GM19452 (cell line): ENCODE measurements at regions not wholly inside any gene's neighbourhood (a gene's known extent, or its start where the extent isn't known, plus 50 kb on each side); places are given as distances from the start of the nearest gene placed in this dataset.
"Not testable (repeated sequence)": the region's sequence is repeated elsewhere in the genome, so short reads cannot be mapped to it uniquely, and the experiment has no call there.

Experiments used
- ATAC-seq: cut with Tn5 transposase; IDR thresholded peaks from one replicate; pipeline ENCODE4 v1.9.1; 2021; ENCODE audit not compliant: unreplicated experiment

DNA sequence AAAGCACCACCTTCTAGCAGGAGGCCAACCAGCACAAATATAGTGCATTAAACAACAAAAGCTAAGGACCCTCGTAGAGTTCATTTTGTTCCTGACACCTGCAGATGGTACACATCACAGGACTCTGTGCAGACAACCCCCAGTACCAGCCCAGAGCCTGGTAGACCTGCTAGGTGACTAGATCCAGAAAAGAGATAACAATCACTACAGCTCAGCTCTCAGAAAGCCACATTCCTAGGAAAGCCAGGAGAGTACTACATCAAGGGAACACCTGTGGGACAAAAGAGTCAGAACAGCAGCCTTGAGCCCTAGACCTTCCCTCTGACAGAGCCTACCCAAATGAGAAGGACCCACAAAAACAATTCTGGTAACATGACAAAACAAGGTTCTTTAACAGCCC lies 344.7 kb upstream of the PTBP2 start:
- no peak for ATAC-seq

DNA sequence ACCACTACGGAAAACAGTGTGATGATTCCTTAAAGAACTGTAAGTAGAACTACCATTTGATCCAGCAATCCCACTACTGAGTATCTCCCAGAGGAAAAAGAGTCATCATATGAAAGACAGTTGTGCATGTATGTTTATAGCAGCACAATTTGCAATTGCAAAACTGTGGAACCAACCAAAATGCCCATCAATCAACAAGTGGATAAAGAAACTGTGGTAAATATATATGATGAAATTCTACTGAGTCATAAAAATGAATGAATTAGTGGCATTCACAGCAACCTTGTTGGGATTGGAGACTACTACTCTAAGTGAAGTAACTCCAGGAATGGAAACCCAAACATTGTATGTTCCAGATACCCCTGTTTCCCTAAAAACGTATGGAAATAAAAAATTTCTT lies 337.0 kb upstream of the PTBP2 start:
- ATAC-seq, result no peak

DNA sequence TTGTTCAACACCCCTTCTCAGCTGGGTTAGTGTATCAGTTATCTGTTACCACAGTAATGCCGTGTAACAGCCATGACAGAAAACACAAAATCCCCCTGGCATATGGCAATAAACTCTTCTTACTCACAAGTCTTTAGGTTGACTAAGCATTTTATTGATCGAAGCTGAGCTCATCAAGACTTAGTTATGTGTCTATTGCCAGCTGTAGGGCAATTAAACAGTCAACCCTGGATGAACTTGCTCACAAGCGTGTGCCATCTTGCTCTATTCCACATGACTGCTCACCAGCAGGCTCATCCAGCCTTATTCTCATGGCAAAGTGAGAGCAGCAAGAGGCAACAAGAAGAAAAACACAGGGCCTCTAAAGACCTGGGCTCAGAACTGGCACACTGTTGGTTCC lies 333.8 kb upstream of the PTBP2 start:
- ATAC-seq, result no peak

DNA sequence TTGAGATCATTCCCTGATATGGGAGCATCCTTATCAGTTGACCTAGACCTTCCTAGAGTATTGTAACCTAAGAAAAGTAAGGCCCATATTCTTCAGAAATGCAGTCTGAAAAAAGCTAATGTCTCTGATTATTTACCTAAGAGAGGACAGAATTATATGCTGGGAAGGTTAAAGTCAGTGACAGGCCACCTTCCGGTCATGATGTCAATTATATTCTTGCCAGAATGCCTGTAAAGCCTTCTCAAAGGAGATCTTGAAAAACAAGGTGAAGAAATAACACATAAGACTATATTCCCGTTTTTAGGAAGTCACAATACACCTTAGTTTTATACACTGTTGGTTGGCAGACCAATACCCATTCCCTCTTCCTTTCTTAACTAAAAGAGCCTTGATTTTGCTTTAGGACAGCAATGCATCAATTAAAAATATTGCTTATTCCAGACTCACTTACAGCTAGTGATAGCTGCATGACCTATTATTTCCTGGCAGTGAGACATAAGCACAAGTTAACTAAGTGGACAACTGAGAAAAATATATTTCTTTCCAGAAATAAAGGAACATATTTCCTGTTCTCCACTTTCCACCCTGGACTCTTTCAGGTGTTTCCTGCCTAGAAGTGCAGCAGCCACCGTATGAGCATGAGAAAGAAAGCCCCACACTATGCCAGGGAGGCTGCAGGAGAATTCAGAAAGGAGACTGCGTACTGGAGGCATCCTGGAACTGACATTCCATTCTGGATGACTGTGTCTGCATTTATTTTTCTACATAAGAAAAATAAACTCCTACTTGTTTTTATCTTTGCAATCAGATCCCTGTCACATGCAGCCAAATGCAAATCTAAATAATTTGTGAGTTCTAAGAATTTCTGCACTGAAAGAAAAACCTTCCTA lies 332.9 kb upstream of the PTBP2 start:
- no peak for ATAC-seq

DNA sequence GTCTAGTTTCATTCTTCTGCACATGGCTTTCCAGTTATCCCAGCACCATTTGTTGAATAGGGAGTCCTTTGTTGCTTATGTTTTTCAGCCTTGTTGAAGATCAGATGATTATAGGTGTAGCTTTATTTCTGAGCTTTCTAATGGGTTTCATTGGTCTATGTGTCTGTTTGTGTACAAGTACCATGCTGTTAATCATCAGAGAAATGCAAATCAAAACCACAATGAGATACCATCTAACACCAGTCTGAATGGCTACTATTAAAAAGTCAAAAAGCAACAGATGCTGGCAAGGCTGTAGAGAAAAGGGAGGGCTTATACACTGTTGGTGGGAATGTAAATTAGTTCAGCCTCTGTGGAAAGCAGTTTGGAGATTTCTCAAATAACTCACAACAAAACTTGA lies 321.5 kb upstream of the PTBP2 start:
- no peak for ATAC-seq

DNA sequence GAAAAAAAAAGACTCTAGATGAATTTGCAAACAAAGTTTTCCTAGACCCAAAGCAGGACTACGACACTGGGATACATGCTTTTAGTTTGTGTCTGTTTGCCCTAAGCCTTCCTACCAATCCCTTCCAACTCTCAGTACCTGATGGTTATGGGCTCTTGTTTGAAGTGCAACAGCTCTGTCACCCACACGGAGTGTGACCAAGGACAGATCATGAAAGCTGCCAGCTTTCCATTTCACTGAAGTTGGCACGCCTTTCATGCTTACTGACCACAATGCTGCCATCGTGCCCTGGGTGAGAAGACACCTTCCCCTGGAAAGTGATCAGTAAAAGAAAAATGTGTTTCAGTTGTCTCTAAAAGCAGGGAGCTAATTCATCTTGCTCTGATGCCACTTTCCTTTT lies 312.5 kb upstream of the PTBP2 start:
- ATAC-seq, result no peak

DNA sequence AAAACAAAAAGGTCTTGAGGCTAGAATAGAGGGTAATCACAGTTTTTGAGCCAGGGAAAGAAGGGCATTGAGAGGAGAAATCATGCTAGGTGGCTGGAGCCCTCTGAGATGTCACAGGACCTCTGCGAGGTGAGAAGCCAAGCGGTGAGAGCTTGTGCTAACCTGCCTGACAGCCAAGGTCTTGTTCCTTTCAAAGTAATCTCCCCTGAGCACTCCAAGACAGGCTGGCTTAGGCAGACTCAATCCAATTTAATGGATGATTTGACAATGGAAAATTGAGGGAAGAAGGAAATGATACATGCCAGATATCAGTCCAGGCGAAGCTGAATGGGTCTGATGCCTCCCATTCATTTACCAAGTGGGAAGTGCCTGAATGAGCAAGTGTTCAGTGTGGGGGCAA lies 311.9 kb upstream of the PTBP2 start:
- ATAC-seq, result no peak

DNA sequence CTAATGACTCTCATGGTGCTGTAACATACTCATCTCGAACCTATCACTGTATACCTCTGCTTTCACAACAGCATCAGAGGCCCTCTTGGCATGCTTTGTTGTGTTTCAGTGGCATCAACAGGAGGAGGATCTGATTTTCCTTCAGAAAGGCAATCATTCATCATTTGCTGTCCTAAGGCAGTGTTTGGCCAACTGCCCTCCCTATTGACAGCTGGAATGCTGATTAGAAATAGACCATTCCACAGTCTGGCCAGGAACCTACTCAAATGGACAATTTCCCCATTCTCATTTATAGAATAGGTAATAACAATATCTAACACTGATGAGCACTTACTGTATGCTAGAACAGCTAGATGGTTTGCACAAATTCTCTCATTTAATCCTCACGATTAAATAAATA lies 310.6 kb upstream of the PTBP2 start:
- ATAC-seq, result no peak

DNA sequence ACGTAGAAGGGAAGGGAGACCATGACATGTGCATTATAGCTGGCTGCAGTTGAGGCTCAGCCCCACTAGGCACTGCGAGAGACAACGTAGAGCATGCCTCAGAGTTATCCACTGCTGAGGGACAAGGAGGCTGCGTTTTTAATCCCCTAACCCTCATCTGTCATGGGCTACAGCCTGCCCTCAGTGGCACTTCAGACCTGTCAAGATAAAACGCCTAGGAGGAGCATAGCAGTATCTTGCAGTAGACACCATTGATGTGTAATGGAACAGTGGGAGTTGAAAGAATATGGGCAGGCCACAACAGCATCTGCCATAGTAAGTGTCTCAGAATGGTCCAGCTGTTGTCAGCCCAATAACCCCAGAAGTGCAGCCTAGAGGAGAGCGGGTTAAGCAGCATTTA lies 307.0 kb upstream of the PTBP2 start:
- no peak for ATAC-seq

DNA sequence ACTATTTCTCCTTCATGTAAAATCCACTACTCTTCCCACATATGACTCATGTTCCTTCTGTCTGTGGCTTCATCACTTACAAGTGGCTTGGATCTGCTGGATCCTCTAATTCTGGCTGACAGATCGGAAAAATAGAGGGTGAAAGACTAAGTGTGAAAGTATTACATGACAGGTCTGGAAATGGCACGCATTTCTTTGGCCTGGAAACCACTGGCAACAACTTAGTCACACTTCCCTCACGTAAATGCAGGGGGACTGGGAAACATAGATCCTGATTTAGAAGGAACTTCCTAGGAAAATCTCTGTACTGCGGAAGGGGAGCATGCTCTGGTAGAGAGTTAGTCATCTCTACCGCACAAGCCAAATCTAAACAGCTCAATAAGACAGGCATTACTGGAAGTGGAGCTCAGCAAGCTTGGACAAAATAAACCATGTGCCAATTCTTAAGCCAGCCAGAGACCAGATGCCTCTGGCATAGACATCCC lies 305.4 kb upstream of the PTBP2 start:
- ATAC-seq, result no peak

DNA sequence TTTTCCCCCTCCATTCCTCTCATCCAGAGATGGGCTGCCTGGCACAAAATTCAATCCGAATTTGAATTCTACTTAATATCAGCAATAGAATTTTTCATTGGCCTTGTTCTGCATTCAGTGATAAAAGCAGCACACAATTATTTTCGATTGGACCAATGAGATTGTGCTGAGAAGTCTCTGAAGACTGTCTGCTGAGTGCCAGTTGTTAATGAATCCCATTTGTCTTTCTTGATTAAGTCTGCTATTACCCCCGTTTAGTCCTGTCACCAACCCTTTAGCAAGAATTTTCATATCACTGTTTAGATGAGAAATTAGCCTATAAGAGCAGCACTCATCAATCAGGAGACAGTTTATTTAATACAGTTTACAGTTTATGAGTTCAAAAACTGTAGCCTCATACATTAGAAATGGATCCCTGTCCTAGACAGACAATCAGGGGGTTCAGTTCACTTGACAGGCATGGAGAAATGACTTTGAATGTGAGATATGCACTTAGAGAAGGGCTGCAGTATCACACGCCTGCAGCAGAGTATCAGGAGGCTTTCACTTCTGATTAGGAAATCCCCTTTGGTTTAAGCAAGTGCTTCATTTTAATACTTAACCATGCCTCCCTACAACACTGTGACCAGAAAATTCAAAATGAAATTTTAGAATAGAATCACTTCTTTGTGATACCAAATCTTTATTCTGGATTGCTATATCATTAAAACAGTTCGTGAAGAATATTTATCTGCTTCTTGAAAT lies 304.7 kb upstream of the PTBP2 start:
- peak; percentile 97 for ATAC-seq

DNA sequence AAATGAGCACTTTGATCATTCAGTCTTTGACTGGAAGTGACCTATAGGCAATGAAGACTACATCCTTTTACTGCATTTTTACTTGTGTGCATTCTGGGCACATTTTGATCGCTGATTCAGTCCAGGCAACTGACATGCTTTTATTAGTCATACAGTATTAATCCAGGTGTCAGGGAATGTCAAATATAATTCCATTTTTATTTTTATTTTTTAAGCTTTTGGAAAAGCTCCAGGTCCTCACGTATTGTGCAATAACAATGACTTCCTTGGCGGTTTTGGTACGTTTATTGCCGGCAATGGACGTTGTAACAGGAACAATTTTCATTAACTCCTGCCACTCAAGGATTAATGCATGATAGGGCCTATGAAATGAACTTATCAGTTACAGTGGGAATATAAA lies 302.6 kb upstream of the PTBP2 start:
- no peak for ATAC-seq

DNA sequence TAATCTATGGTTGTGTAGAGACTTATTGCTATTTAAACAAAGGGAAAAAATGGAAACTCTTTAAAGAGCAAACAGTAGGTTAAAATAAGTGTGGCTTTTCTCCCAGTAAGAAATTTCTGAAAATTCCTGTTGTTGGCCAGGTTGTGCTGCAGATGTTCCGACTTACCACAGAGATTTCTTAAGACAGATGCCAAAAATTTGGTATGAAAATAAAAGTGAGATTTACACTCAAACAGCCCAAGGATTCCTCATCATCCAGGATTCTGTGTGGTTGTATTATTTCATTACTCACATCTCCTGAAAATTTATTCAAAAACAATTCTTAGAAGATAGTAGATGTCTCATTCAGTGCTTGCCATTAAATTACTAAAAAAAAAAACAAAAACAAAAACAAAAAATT lies 296.7 kb upstream of the PTBP2 start:
- ATAC-seq, result no peak

DNA sequence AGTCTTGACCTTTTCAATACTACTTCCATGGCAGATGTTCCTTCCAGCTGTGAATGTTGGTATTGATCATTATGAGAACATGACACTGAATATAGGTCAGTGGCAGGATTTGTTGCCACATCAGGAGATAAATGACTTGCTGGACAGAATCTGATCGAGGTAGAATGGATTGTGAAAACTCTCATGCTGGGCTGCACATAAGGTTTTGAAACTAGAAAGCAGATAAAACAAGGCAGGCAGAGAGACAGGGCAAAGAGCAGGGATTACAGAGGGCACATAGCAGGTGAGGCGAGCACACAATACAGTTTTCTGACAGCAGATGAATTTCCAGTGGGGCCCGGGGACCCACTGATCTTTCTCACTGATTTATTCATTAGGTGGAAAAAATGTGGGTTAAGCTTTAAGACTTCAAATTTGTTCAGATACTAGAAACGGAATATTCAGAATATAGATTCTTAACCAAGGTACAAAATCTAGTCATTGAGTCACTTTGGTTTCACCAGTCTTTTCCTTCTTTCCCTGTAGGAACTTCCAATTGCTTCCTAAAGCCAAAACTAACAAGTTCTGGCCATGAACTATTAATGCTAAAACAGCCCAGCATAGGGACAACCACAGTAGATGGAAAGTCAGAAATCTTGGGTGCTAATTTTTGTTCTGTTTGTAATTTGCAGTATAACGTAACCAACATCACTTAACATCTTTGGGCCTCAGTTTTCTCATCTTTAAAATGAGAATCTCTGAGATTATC lies 296.0 kb upstream of the PTBP2 start:
- no peak for ATAC-seq

DNA sequence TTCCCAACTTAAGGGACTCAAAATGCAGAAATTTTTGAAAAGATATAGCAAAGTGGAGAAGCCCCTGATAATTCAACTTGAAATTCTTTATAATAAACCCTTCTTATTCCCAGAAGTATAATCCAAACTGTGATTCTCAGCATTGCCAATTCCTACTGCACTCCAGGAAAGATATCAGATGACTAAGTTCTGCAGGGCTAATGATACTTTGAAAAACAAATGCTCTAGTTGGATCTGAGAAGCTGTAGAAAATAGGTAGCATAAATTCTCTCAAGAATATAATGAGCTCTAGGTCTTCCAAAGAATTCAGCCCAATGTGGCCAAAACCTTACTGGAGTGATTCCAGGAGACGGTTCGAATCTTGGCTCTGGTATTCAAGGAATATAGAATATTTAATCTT lies 294.0 kb upstream of the PTBP2 start:
- ATAC-seq, result no peak

DNA sequence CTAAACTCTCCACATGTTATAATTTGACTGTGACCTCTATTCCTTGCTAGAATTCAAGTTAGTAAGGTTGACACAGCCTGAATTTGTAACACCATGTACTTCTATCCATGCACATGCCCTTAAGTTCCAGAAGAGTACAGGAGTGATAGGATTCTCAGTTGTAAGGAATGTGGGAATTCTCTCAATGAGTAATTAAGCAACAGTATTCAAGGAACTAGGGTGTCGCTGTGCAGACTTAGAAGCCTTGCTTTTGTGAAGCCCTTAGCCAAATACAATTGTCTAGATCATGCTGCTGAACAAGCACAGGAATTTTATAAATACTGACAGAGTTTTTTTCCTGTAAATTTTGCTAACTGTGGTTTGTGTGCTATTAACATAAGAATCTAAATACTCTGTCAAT lies 276.3 kb upstream of the PTBP2 start:
- ATAC-seq, result no peak

DNA sequence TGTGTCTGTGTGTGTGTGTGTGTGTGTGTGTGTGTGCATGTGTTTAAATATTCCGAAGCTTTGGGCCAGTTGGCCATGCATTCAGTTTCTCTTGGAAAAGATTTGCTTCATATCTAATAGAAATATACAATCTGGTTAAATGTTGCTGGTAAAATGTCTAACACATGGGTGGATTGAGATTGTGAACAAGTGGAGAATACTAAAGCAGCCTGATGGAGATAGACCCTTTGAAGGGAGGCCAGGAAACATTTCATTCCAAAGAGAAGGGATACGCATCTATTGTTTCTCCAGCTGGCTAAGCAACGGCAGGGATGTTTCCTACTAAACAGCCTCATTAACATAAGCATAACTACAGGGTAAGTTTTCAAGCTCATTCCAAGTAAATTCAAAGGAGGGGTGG lies 257.5 kb upstream of the PTBP2 start:
- ATAC-seq, result no peak

DNA sequence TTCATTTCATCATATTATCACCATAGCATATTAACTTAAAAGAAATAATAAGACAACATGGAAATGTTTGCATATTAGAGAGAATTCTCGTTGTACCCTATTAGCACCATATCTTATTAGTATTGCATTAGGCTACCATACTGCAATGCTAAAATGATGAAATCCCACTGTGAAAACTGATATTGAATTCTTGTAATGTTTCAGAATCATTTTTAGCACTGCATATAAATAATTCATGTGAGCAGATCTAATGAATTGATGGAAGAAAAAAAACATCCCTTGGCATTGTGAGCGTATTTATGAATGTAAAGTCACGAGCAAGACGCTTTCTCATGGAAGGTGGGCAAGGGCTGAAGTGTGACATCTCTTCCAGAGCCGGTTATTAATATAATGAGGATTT lies 257.1 kb upstream of the PTBP2 start:
- no peak for ATAC-seq

DNA sequence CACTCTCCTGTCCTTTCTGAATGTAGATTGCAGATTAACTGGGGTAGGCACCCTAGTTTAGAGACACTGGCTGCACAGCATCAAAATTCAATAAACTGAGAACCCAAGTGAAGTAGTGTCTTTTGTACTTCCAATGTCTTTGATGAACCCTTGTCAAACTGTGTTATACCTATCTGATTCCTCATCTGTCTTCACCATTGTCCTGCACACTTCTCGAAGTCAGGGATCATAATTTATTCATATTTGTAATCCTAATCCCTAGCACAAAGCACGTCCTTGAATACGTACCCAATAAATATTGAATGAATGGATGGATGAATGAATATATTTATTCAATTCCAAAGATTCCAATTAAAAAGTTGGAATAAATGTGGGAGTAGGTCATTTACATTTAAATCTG lies 256.6 kb upstream of the PTBP2 start:
- ATAC-seq, result no peak

DNA sequence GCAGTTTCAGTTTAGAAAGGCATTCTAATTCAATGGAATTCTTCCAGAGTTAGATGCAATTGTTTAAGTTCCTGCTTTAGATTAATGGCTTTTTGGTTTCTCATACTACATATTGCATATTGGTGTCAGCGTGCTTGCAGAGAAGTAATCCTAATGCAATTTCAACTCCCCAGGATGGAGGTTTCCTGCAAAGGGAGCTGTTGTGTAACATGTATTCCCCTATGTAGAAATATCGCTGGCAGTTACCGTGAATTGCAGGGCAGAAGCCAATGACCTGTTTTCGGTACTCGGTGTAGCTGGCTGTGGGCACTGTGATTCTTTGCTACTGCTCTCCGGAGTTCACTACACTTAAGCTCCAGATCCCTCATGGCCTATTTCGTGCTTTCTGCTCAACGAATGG lies 256.1 kb upstream of the PTBP2 start:
- ATAC-seq, result no peak

DNA sequence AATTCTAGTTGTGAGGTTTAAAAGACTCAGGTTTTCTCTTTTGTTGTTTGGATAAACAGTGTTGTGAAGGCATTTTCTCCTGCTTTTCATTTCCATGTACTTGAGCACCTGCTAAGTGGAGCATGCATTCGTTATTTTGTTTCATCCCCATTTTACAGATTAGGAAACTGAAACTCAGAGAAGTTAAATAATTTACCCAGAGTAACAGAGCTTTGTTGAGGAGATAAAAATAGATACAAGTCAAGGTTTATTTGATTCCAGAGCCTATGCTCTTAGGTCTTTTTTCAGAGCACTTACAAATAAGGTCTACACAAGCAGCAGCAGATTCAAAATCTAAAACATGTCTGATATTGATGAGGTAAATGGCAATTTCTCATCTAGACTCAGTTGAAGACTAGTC lies 254.7 kb upstream of the PTBP2 start:
- no peak for ATAC-seq

DNA sequence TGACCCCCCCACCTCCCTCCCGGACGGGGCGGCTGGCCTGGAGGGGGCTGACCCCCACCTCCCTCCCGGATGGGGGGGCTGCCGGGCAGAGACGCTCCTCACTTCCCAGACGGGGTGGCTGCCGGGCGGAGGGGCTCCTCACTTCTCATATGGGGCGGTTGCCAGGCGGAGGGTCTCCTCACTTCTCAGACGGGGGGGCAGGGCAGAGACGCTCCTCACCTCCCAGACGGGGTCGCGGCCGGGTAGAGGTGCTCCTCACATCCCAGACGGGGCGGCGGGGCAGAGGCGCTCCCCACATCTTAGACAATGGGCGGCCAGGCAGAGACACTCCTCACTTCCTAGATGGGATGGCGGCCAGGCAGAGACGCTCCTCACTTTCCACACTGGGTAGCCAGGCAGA lies 251.9 kb upstream of the PTBP2 start:
- ATAC-seq, result not testable (repeated sequence)
